ENCODE measurements at regions not wholly inside any gene's neighbourhood (a gene's known extent, or its start where the extent isn't known, plus 50 kb on each side); places are given as distances from the start of the nearest gene placed in this dataset.

GRCh38 chr11:96614846-96615245 is 225.0 kb downstream of the JRKL start:
- DNase-seq: no peak

GRCh38 chr11:96620464-96621044 is 230.7 kb downstream of the JRKL start:
- no peak for DNase-seq

GRCh38 chr11:96621161-96621560 is 231.3 kb downstream of the JRKL start:
- no peak for DNase-seq

- DNase-seq: no peak
These were observed 232.3 kb downstream of the JRKL start for GRCh38 chr11:96622026-96622634.

GRCh38 chr11:96624126-96624525 is 234.3 kb downstream of the JRKL start:
- DNase-seq: no peak

- DNase-seq: no peak
These were observed 237.6 kb downstream of the JRKL start for GRCh38 chr11:96627376-96627775.

GRCh38 chr11:96635655-96636054 is 245.8 kb downstream of the JRKL start:
- no peak for DNase-seq

- no peak for DNase-seq
These were observed 251.4 kb downstream of the JRKL start for GRCh38 chr11:96641261-96641660.

GRCh38 chr11:96642583-96642982 is 252.8 kb downstream of the JRKL start:
- DNase-seq: no peak

GRCh38 chr11:96643173-96643572 is 253.4 kb downstream of the JRKL start:
- no peak for DNase-seq

GRCh38 chr11:96647621-96648020 is 257.8 kb downstream of the JRKL start:
- no peak for DNase-seq

GRCh38 chr11:96648991-96649390 is 259.2 kb downstream of the JRKL start:
- DNase-seq: no peak

- no peak for DNase-seq
These were observed 262.7 kb downstream of the JRKL start for GRCh38 chr11:96652516-96652915.

- DNase-seq: no peak
These were observed 265.7 kb downstream of the JRKL start for GRCh38 chr11:96655474-96655873.

GRCh38 chr11:96658436-96658835 is 268.6 kb downstream of the JRKL start:
- no peak for DNase-seq

- no peak for DNase-seq
These were observed 274.3 kb downstream of the JRKL start for GRCh38 chr11:96664110-96664509.

- no peak for DNase-seq
These were observed 290.6 kb downstream of the JRKL start for GRCh38 chr11:96680211-96681018.

GRCh38 chr11:96681019-96681716 is 291.4 kb downstream of the JRKL start:
- no peak for DNase-seq

- no peak for DNase-seq
These were observed 304.5 kb downstream of the JRKL start for GRCh38 chr11:96694338-96694737.

GRCh38 chr11:96696731-96697130 is 306.9 kb downstream of the JRKL start:
- no peak for DNase-seq

GRCh38 chr11:96697466-96697865 is 307.7 kb downstream of the JRKL start:
- no peak for DNase-seq

GRCh38 chr11:96704847-96705246 is 315.0 kb downstream of the JRKL start:
- no peak for DNase-seq

GRCh38 chr11:96706761-96707160 is 316.9 kb downstream of the JRKL start:
- DNase-seq: no peak

- DNase-seq: no peak
These were observed 317.5 kb downstream of the JRKL start for GRCh38 chr11:96707273-96707672.

Data from CD4-positive, alpha-beta T cell treated with Interleukin-4 for 1 hour (primary cell).